SJSA1 (cell line): ENCODE measurements at regions not wholly inside any gene's neighbourhood (a gene's known extent, or its start where the extent isn't known, plus 50 kb on each side); places are given as distances from the start of the nearest gene placed in this dataset.

Source experiments
- DNase-seq, 2 experiments: peaks; one replicate each; pipeline ENCODE4 v3.0.0-alpha.2; 2015 to 2020; ENCODE audit warnings: low spot score in 2 of 2, low read depth in 1 of 2
- H3K27ac ChIP-seq: fragments of 250-450 bp; sonication (Bioruptor Pico); 2 replicates; pipeline ENCODE4 v1.5.1; 2020; ENCODE audit warnings: mild to moderate bottlenecking, moderate library complexity
- H3K27me3 ChIP-seq: fragments of 250-450 bp; sonication (Bioruptor Pico); replicated peaks from 2 replicates; pipeline ENCODE4 v1.5.1; 2020; ENCODE audit warnings: mild to moderate bottlenecking, moderate library complexity
- H3K36me3 ChIP-seq: fragments of 250-450 bp; sonication (Bioruptor Pico); 2 replicates; pipeline ENCODE4 v1.5.1; 2020; ENCODE audit warnings: mild to moderate bottlenecking
- H3K4me1 ChIP-seq: fragments of 250-450 bp; sonication (Bioruptor Pico); replicated peaks from 2 replicates; pipeline ENCODE4 v1.6.1; 2021; ENCODE audit warnings: mild to moderate bottlenecking
- H3K4me3 ChIP-seq: fragments of 250-450 bp; sonication (Bioruptor Pico); 2 replicates; pipeline ENCODE4 v1.5.1; 2020; ENCODE audit warnings: mild to moderate bottlenecking
- H3K9me3 ChIP-seq: fragments of 250-450 bp; sonication (Bioruptor Pico); replicated peaks from 2 replicates; pipeline ENCODE4 v1.5.1; 2020; ENCODE audit warnings: mild to moderate bottlenecking

DNA sequence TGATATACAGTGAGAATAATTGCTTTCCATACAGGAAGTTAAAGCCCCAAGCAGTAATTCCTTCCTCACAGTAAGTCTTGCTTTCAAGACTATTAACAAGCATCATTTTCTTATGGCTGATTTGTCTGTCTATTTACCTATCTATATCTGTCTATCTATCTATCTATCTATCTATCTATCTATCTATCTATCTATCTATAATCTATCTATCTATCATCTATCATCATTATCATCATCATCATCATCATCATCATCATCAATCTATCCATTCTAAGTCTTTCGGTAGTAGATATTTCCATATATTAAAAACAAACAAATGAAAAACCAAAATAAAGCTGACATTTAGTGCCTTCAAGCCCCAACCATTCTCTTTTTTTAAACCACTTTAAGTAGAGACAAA is 224.4 kb upstream of the RXFP2 start:
- H3K9me3 ChIP-seq, result no peaks in the 10 kb centered on the region
- H3K27ac ChIP-seq, result no peak overlapping the region
- no peaks in the 10 kb centered on the region for H3K27me3 ChIP-seq
- no peaks in the 10 kb centered on the region for H3K36me3 ChIP-seq
- no peak overlapping the region for H3K4me3 ChIP-seq
- H3K4me1 ChIP-seq, result no peaks in the 10 kb centered on the region
- DNase-seq, result no peak

DNA sequence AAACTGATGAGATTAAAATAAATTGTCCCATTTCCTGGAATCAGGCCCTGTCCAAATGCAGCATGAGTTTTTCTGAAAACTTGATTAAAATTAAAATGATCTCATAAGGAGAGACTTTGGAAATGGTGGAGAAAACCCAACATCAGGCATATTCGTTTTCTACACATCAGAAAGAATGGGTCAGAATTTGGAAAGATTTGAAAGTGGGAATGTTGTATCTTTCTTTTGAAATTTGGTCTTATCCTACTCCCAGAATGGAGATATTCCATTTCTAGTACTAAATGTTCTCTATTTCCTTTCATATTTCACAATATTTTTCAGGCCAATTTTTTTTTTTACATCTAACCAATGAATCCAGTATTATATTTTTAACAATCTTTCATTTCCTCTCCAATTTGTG is 223.9 kb upstream of the RXFP2 start:
- Histone ChIP-seq H3K27me3 (no peaks in the 10 kb centered on the region), H3K36me3 (no peaks in the 10 kb centered on the region), H3K27ac (no peak overlapping the region), H3K4me3 (no peak overlapping the region), H3K9me3 (no peaks in the 10 kb centered on the region), H3K4me1 (no peaks in the 10 kb centered on the region)
- DNase-seq, result no peak

DNA sequence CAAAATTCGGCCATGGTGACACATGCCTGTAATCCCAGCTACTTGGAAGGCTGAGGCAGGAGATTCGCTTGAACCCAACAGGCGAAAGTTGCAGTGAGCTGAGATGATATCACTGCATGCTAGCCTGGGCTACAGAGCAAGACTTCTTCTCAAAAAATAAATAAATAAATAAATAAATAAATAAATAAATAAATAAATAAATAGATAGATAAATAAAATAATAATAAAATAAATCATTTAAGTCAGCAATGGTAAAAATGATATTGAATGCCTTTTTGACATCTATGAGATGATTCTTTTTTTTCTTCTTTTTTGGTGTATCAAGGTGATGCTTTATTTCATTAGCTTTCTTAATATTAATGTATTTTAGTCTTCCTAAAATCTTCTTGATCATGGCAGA is 221.7 kb upstream of the RXFP2 start:
- Histone ChIP-seq H3K27me3 (no peaks in the 10 kb centered on the region), H3K4me1 (no peaks in the 10 kb centered on the region), H3K27ac (no peak overlapping the region), H3K36me3 (no peaks in the 10 kb centered on the region), H3K4me3 (no peak overlapping the region), H3K9me3 (no peaks in the 10 kb centered on the region)
- no peak for DNase-seq

DNA sequence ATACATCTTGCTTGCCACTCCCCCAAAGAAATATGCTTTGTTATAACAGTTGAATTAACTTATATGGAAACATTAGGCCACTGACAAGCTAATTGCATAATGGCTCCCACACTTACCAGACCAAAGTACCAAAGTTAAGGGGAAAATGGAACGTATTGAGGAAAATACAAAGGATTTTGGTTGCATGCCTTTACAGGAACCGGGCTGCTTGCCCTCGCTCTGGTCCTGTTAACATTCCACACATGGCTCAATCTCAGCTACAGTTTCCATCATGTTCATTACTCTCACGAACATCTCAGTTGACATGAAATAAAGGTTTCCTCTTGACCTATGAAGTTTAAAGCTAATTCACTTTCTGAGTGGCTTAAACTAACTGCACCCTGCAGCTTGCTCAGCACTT is 220.7 kb upstream of the RXFP2 start:
- no peaks in the 10 kb centered on the region for H3K36me3 ChIP-seq
- H3K27me3 ChIP-seq, result no peaks in the 10 kb centered on the region
- DNase-seq, result no peak
- no peaks in the 10 kb centered on the region for H3K9me3 ChIP-seq
- H3K27ac ChIP-seq, result no peak overlapping the region
- H3K4me1 ChIP-seq, result no peaks in the 10 kb centered on the region
- no peak overlapping the region for H3K4me3 ChIP-seq

DNA sequence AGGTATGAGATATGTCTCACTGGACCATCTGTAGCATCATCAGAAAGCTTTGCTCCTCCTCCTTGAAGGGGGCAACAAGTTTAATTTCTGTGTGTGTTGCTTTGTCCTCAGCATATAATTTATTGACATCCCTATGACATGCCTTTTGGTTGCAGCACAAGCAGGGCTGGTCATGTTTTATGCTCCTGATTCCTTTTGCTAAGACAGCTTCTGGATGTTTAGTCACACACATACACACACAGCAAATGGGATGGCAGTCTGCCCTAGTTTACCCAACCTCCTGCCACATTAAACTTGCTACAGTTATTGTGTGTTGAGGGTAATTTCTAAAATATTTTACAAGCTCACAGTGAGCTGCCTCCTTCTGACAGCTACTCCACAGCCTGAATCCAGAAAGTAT is 217.9 kb upstream of the RXFP2 start:
- no peaks in the 10 kb centered on the region for H3K36me3 ChIP-seq
- no peaks in the 10 kb centered on the region for H3K9me3 ChIP-seq
- DNase-seq, result no peak
- no peaks in the 10 kb centered on the region for H3K27me3 ChIP-seq
- no peak overlapping the region for H3K4me3 ChIP-seq
- H3K4me1 ChIP-seq, result no peaks in the 10 kb centered on the region
- no peak overlapping the region for H3K27ac ChIP-seq

DNA sequence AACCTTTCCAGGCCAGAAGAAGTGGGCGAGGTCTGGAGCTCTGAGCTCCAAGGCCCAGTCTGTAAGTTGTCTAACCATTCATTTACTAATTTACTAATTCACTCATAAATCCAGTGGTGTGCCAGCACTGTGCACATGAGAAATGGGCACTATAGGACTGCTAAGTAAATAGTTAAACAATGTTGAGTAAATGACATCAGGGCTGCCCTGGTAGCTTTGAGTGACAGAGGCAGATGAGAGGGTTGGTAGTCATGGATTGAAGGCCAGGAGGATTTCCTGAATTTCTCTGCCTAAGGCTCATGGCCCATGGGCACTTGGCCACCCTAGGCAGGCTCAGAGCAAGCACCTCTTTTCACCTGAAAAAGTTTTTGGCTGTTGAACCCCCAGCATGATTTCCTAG is 216.9 kb upstream of the RXFP2 start:
- no peak overlapping the region for H3K4me3 ChIP-seq
- H3K27ac ChIP-seq, result no peak overlapping the region
- DNase-seq, result no peak
- H3K4me1 ChIP-seq, result no peaks in the 10 kb centered on the region
- H3K36me3 ChIP-seq, result no peaks in the 10 kb centered on the region
- H3K9me3 ChIP-seq, result no peaks in the 10 kb centered on the region
- H3K27me3 ChIP-seq, result no peaks in the 10 kb centered on the region

DNA sequence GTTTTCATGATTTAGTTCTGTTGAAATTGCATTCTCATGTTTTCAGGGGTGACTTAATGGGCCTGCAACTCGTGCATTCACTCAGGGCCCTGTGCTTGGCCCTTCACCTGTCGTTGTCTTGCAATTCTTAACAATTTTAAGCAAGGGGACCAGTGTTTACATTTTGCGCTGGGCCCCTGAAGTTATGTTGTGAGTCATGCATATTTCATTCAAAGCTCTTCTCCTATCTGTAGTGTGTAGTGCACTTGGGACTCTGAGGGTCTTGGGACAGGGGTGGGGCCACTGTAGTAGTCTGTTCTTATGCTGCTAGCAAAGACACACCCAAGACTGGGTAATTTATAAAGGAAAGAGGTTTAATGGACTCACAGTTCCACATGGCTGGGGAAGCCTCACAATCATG is 211.2 kb upstream of the RXFP2 start:
- no peaks in the 10 kb centered on the region for H3K27me3 ChIP-seq
- H3K9me3 ChIP-seq, result no peaks in the 10 kb centered on the region
- H3K27ac ChIP-seq, result no peak overlapping the region
- no peak overlapping the region for H3K4me3 ChIP-seq
- no peak for DNase-seq
- H3K4me1 ChIP-seq, result no peaks in the 10 kb centered on the region
- H3K36me3 ChIP-seq, result no peaks in the 10 kb centered on the region

DNA sequence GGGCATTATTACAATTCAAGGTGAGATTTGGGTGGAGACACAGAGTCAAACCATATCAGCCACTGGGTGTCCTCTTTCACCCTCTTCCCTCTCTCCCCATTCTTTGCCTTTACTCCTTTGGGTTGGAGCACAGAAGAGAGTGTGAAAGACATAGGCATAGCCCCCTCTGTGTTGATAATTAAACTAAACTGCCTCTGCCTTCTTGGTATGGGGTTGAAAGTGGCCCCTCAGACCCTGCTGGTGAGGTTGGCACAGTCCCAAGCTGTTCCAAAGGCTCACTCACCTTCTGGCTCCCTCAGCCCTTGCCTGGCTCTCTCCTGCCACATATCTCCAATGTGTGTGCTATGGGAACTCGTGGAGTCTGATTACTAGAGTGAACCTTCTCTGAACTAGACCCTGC is 210.6 kb upstream of the RXFP2 start:
- H3K27me3 ChIP-seq, result no peaks in the 10 kb centered on the region
- no peaks in the 10 kb centered on the region for H3K36me3 ChIP-seq
- no peak for DNase-seq
- H3K4me3 ChIP-seq, result no peak overlapping the region
- no peaks in the 10 kb centered on the region for H3K4me1 ChIP-seq
- H3K9me3 ChIP-seq, result no peaks in the 10 kb centered on the region
- no peak overlapping the region for H3K27ac ChIP-seq

DNA sequence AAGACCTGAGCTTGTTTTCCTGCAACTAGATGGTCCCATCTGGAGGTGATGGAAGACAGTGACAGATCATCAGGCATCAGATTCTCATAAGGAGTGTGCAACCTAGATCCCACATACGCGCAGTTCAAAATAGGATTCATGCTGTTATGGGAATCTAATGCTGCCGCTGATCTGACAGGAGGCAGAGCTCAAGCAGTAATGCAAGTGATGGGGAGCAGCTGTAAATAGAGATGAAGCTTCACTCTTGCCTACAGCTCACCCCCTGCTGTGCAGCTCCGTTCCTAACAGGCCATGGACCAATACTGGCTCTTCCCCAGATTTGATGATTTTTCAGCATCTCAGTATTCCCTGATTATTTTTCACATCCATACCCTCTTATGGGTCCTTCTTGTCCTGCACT is 208.4 kb upstream of the RXFP2 start:
- no peak overlapping the region for H3K4me3 ChIP-seq
- H3K36me3 ChIP-seq, result no peaks in the 10 kb centered on the region
- no peaks in the 10 kb centered on the region for H3K4me1 ChIP-seq
- no peaks in the 10 kb centered on the region for H3K9me3 ChIP-seq
- no peak overlapping the region for H3K27ac ChIP-seq
- H3K27me3 ChIP-seq, result no peaks in the 10 kb centered on the region
- DNase-seq, result no peak

DNA sequence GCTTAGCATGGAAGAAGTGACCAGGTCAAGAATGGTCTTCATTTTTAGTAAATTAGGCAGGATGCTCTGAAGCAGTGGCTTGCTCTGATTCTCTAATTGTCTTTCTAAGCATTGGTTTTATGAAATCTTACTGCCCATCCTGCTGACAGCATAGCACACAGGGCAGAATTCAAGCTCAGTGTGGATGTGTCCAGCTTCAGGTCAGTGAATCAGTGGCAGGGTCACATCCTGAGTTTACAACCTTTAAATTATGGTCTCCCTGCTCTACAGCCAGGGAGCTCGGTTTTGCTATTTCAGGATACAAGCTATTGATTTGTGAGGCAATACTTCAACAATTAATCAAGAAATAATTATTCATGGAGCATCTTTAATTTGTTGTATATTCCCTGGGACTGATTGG is 202.3 kb upstream of the RXFP2 start:
- DNase-seq, result no peak
- H3K4me1 ChIP-seq, result no peaks in the 10 kb centered on the region
- no peaks in the 10 kb centered on the region for H3K36me3 ChIP-seq
- H3K27ac ChIP-seq, result no peak overlapping the region
- no peaks in the 10 kb centered on the region for H3K9me3 ChIP-seq
- H3K4me3 ChIP-seq, result no peak overlapping the region
- H3K27me3 ChIP-seq, result no peaks in the 10 kb centered on the region

DNA sequence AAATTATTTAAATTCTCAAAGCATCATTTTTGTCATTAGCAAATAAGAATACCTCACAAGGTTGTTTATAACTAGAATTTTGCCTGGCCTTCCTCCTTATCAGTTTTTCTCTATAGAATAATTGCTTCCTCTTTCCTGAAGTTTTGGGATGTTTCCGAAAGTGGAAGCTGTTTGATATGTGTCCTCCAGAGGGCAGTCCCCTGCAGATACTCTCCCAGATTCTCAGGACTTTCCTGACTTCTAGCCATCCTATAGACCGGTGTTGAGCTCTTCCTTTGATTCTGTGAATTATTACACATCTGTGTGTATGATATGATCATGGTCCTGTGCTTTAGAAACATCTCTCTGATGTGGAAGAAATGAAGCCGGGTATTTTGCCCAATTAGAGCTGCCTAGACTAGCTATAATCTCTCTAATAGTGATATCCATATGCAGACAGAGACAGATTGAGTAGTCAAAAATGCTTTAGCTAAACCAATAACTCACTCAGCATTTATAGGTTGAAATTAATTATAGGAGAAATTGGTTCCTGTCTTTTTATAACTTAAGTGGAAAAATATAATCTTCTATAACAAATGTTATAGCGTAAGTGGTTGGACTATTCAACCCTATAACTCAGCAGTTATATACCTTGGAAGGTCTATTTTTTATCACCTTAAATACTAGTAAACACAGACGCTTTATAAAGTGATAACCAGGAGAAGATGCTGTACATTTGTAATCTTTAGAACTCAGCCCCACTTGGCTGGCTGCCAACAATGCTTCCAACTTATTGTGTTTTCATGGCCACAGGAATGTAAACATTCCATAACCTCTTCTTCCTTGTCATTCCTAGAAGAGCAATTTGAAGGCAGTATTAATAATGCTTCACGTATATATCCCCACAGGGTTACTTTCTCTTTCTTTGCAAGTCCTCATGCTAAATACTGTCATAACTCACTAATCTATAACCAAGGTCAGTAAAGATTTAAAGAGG is 201.0 kb upstream of the RXFP2 start:
- DNase-seq, result peak; percentile 18 to 54

DNA sequence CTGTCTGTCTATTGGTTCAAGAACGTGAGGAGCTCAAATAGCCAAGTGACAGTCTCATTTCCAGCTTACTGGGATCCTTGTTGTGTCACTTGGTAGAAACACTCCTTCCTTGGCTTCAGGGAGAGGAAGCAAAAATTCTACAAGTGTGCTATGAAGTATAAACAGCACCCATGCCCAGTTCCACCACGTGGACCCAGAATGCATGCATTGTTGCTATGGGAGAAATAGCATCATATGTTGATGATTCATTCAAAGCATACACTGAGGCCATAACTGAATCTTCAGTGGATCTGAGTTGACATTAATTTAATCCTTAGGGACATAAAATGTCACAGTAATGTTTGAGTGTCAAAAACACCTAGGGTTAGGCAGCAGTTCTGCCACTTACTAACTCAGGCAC is 199.0 kb upstream of the RXFP2 start:
- H3K36me3 ChIP-seq, result no peaks in the 10 kb centered on the region
- H3K4me3 ChIP-seq, result no peak overlapping the region
- DNase-seq, result no peak
- no peaks in the 10 kb centered on the region for H3K9me3 ChIP-seq
- H3K27me3 ChIP-seq, result no peaks in the 10 kb centered on the region
- no peak overlapping the region for H3K27ac ChIP-seq
- H3K4me1 ChIP-seq, result no peaks in the 10 kb centered on the region

More for the DNA sequence above, 201.0 kb upstream of the RXFP2 start:
- H3K27me3 ChIP-seq, result no peaks in the 10 kb centered on the region
- H3K36me3 ChIP-seq, result no peaks in the 10 kb centered on the region
- H3K4me1 ChIP-seq, result no peaks in the 10 kb centered on the region
- H3K9me3 ChIP-seq, result no peaks in the 10 kb centered on the region
- no peak overlapping the region for H3K27ac ChIP-seq
- H3K4me3 ChIP-seq, result no peak overlapping the region

DNA sequence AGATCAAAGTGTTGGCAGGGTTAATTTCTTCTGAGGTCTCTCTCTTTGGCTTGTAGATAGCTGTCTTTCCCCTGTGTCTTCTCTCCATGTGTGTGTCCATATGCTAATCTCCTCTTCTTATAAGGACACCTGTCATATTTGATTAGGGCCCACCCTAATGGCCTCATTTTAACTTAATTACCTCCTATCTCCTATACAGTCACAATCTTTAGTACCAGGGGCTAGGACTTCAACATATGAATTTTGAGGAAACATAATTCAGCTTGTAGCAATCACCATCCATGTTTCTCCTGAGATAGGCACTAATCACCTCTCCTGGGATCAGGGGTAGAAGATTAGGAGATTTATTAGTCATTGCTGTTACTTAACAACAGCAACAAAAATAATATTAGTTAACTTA is 196.1 kb upstream of the RXFP2 start:
- H3K4me3 ChIP-seq, result no peak overlapping the region
- no peaks in the 10 kb centered on the region for H3K9me3 ChIP-seq
- no peaks in the 10 kb centered on the region for H3K36me3 ChIP-seq
- no peaks in the 10 kb centered on the region for H3K4me1 ChIP-seq
- no peak for DNase-seq
- no peak overlapping the region for H3K27ac ChIP-seq
- H3K27me3 ChIP-seq, result no peaks in the 10 kb centered on the region

DNA sequence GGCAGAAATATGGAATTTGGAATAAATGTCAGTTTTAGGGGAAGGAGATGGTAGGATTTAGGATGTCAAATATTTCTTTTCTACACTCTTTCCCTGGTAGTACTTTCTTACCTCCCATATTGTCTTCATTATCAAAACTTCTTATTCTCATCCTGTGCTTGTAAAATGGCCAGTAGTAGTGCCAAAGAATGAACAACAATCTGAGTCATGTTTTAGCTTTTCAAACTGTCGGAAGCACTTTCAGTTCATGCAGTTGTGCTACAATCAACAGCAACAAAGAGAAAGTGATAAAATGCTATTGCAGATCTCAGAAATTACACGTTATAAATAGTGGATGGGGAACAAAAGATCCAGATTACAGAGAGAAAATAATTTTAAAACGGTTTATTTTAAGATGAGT is 193.7 kb upstream of the RXFP2 start:
- no peak overlapping the region for H3K4me3 ChIP-seq
- no peak for DNase-seq
- no peaks in the 10 kb centered on the region for H3K27me3 ChIP-seq
- H3K9me3 ChIP-seq, result no peaks in the 10 kb centered on the region
- no peaks in the 10 kb centered on the region for H3K36me3 ChIP-seq
- no peak overlapping the region for H3K27ac ChIP-seq
- no peaks in the 10 kb centered on the region for H3K4me1 ChIP-seq

DNA sequence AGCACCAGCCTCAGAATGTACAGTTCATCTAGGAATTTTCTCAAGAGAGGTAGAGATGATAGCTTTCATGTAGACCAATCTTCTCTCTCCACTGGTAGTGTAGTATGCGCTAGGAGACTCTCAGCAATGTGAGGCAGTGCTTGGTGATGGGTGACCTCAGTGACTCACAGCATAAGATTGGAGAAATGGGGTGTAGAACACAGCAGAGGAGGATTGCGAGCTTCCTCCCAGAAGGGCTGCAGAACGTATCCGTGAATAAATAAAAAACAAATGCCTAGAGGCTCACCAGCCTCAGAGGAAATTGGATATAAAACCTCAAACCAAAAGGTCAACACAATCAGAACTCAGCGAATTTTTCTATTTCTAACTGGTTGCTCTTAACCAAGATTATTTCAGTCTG is 182.9 kb upstream of the RXFP2 start:
- H3K36me3 ChIP-seq, result no peaks in the 10 kb centered on the region
- no peak for DNase-seq

More for the DNA sequence above, 182.9 kb upstream of the RXFP2 start:
- Histone ChIP-seq H3K4me1 (no peaks in the 10 kb centered on the region), H3K4me3 (no peak overlapping the region), H3K27me3 (no peaks in the 10 kb centered on the region), H3K27ac (no peak overlapping the region), H3K9me3 (no peaks in the 10 kb centered on the region)
